HS-27A (cell line): ENCODE measurements at regions not wholly inside any gene's neighbourhood (a gene's known extent, or its start where the extent isn't known, plus 50 kb on each side); places are given as distances from the start of the nearest gene placed in this dataset.
A peak's percentile ranks its signal among the peaks of the same experiment; 100 is the strongest.
"Not testable (repeated sequence)": the region's sequence is repeated elsewhere in the genome, so short reads cannot be mapped to it uniquely, and the experiment has no call there.

Source experiments
- DNase-seq: peaks from one replicate; pipeline ENCODE4 v3.0.0-alpha.2; 2012; ENCODE audit warnings: low read depth, missing footprints

GRCh38 chrX:23458957-23459356 is 124.3 kb downstream of the PTCHD1 start:
- DNase-seq: not testable (repeated sequence)

DNA sequence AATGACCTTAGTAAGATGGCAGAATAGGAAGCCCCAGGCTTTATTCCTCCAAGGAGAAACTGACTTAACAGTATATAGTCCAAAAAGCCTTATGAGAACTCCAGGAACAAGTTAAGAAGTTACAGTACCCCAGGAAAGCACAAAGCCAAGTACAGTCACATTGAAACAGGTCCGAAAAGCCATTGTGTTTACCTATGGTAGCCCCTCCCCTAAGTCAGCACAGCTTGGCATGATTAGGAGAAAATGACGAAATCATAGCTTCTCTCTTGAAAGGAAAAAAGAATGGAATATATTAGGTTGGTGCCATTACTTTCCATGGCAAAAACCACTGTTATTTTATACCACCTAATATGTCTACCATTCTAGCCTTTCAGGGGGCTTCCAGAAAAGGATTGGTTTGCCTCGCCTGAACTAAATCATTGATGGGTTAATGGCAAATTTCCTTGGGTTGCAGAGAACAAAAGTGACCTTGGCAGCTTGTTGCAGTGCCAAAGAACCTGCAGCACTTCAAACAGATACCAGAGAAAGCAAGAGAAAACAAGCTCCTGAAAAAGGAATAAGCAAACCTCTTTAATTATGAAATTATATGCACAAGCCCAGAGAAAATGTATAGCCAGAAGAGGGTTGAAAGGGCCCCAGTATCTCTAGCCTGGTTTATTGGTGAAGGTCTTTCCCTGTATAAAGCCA is 130.6 kb downstream of the PTCHD1 start:
- DNase-seq: no peak

- DNase-seq: no peak
Measured at GRCh38 chrX:23465985-23466384, 131.3 kb downstream of the PTCHD1 start.

DNA sequence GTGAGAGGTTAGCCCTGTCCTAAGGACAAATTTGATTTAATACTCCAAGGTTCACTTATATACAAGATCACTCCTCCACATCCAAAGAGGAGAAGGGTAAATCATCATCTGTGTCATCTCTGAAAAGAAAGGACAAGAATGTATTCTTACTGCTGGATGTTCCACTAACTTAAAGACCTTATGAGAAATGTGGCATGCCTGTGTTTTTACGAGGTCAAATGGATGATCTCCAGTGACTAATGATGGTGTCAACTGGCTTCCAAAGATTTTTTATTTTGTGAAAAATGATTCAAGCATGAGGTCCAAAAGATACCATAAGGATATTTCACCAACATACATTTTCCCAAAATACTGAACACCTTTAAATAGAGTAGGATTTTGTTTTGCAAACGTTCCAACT is 143.4 kb downstream of the PTCHD1 start:
- no peak for DNase-seq

DNA sequence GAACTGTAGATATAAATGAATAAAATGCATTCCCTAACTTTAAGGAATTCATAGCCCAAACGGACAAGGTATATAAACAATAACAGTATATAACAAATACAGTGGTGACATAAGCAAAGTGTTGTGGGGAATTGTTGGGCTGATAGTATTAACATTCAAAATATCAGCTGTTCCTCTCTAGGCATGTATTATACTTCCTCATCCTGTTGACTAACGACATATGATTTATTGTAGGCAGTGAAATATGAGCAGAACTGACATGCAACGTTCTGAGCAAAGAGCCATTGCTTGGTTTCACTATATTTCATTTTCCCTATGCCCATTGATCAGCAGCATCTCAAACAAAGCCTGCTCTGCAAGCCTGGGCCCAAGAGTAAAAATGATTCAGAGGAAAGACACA is 143.9 kb downstream of the PTCHD1 start:
- no peak for DNase-seq

DNA sequence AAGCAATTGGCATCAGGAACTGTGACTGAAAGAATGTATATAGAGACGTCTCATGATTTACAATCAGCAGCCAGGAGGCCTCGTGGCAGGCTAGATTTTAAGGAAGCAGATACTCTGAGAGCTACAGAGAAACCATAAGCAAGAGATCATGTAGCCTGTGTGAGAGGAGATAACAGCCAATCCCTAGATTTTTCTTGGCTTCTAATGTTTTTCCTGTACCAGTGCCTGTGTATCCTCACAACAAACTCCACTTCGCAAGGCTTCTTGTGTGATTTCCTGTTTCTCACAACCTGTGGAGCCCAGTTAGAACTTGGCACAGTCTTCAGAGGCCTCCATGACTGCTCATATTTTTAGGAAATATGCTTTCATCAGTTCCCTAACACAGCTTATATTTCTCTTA is 147.9 kb downstream of the PTCHD1 start:
- DNase-seq: no peak

DNA sequence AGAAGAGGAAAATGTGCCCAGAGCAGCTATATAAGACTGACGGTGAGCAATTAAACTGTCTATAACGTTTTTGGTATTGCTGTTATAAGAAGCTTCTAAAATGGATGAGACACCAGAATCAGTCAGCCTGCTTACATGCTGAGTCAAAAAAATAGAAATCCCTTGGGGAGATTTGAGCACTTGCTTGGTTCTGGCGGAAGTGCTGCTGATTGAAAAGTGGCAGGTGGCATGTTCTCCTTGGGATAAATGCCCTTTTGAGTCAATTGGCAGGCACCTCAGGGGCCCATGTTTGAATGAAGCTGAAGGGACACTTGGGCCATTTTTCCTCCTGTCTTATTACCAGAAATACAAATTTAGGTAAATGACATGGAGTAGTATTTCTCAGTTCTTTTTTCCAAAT is 148.7 kb downstream of the PTCHD1 start:
- DNase-seq: no peak

GRCh38 chrX:23493941-23494374 is 159.3 kb downstream of the PTCHD1 start:
- DNase-seq: no peak

- no peak for DNase-seq
Measured at GRCh38 chrX:23494741-23495140, 160.1 kb downstream of the PTCHD1 start.

GRCh38 chrX:23497919-23498318 is 163.3 kb downstream of the PTCHD1 start:
- DNase-seq: no peak

DNA sequence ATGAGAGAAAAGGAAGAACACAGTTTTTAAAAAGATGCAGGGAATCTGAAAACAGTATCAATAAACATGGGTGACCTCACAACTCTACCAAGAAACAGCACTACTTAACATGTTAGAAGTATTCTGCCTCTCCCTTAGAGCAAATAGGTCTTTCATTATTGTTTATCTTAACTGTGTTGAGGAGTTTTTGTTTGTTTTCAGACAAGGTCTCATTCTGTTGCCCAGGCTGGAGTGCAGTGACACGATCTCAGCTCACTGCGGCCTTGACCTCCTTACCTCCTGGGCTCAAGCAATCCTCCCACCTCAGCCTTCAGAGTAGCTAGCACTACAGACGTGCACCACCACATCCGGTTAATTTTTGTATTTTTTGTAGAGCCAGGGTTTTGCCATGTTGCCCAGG is 165.3 kb upstream of the PRDX4 start:
- DNase-seq: no peak

DNA sequence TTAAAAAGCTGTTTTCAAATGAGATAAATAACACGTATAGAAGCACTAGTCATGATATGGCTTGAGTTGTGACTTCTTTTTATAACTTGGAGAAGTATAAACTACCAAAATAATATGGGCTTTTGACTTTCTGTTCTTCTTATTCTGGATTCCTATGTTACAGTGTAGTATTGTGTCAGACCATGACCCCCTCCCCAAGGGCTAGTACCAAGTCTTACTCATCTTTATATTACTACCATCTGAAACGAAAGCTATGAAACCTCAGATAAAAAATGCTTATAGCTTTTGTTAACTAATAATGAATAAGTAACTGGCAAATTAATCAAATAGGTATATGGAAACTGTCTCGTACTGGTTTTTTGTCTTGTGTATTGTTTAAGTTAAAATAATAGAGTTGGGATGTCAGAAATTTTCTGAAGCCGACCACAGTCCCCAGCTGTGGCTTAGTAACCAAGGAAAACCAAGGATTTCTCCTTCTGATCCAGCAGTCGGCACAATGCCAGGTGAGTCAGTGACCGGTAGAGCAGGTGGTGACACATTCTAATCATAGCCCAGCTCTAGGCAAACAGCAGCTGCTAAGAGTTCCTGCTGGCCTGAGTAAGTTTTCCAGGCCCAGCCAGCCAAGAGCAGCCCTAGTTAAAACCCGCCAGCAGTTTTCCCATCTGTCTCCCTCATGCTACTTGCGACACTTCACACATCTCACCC is 163.3 kb upstream of the PRDX4 start:
- peak; percentile 50 for DNase-seq

GRCh38 chrX:23504540-23504884 is 162.8 kb upstream of the PRDX4 start:
- no peak for DNase-seq

- DNase-seq: no peak
Measured at GRCh38 chrX:23504895-23505294, 162.4 kb upstream of the PRDX4 start.

- no peak for DNase-seq
Measured at GRCh38 chrX:23505531-23506303, 161.6 kb upstream of the PRDX4 start.

- no peak for DNase-seq
Measured at GRCh38 chrX:23509256-23509655, 158.0 kb upstream of the PRDX4 start.

- DNase-seq: no peak
Measured at GRCh38 chrX:23511793-23512192, 155.5 kb upstream of the PRDX4 start.

- DNase-seq: no peak
Measured at GRCh38 chrX:23513121-23513520, 154.2 kb upstream of the PRDX4 start.

GRCh38 chrX:23514082-23514481 is 153.2 kb upstream of the PRDX4 start:
- no peak for DNase-seq

DNA sequence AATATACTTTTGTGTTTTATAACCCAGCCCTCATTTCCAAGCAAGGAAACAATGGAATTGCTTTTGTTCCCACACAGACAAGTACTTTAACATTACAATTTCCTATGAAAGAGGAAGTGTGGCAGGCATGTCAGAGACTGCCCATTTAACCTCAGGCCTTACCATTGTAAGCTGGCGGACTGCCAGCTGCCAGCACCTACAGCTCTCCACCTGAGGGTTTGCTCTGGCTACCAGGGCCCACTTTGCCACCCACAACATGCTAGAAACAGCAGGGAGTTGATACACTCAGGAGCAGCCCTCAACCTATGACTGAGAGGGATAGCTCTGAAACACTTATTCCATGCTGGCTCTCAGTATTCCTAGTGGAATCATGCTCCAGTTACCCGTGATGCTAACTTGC is 152.3 kb upstream of the PRDX4 start:
- no peak for DNase-seq

DNA sequence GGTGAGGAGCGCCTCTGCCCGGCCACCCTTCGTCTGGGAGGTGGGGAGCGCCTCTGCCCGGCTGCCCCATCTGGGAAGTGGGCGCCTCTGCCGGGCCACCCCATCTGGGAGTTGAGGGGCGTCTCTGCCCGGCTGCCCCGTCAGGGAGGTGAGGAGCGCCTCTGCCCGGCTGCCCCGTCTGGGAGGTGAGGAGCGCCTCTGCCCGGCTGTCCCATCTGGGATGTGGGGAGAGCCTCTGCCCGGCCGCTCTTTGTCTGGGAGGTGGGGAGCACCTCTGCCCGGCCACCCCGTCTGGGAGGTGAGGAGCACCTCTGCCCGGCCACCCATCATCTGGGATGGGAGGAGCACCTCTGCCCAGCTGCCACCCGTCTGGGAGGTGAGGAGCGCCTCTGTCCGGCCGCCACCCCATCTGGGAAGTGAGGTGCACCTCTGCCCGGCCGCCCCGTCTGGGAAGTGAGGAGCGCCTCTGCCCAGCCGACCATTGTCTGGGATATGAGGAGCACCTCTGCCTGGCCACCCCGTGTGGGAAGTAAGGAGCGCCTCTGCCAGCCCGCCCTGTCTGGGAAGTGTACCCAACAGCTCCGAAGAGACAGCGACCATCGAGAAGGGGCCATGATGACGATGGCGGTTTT is 144.2 kb upstream of the PRDX4 start:
- DNase-seq: not testable (repeated sequence)

GRCh38 chrX:23524467-23524866 is 142.8 kb upstream of the PRDX4 start:
- no peak for DNase-seq

GRCh38 chrX:23525531-23525930 is 141.8 kb upstream of the PRDX4 start:
- DNase-seq: no peak
